ENCODE measurements at regions not wholly inside any gene's neighbourhood (a gene's known extent, or its start where the extent isn't known, plus 50 kb on each side); places are given as distances from the start of the nearest gene placed in this dataset.

DNA sequence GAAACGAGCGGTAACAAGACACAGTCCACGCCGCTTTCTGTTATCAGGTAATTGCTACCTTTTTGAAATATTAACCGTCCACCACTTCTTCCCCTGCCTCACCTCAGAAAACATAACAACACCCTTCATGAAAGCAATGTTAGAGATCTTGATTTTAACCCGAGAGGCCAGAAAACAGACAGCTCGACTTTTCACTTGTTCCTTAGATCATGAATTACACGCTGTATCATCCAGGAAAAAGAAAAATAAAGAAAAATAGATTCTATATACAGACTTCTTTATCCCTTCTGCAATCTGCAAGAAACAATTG lies 957.1 kb upstream of the SOX9 start:
- TF ChIP-seq, protein P1, sequence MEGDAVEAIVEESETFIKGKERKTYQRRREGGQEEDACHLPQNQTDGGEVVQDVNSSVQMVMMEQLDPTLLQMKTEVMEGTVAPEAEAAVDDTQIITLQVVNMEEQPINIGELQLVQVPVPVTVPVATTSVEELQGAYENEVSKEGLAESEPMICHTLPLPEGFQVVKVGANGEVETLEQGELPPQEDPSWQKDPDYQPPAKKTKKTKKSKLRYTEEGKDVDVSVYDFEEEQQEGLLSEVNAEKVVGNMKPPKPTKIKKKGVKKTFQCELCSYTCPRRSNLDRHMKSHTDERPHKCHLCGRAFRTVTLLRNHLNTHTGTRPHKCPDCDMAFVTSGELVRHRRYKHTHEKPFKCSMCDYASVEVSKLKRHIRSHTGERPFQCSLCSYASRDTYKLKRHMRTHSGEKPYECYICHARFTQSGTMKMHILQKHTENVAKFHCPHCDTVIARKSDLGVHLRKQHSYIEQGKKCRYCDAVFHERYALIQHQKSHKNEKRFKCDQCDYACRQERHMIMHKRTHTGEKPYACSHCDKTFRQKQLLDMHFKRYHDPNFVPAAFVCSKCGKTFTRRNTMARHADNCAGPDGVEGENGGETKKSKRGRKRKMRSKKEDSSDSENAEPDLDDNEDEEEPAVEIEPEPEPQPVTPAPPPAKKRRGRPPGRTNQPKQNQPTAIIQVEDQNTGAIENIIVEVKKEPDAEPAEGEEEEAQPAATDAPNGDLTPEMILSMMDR (IDR thresholded peaks at IDR 0.05; ENCODE audit: insufficient read depth, low read length), result no peak
- TF ChIP-seq POLR2AphosphoS5 (IDR thresholded peaks at IDR 0.05; ENCODE audit: low read depth) (no peak), SPI1 (IDR thresholded peaks at IDR 0.05; ENCODE audit: borderline replicate concordance, low read depth) (no peak), GABPA (IDR thresholded peaks at IDR 0.05; ENCODE audit: low read depth) (no peak)
- TF ChIP-seq, protein P2, sequence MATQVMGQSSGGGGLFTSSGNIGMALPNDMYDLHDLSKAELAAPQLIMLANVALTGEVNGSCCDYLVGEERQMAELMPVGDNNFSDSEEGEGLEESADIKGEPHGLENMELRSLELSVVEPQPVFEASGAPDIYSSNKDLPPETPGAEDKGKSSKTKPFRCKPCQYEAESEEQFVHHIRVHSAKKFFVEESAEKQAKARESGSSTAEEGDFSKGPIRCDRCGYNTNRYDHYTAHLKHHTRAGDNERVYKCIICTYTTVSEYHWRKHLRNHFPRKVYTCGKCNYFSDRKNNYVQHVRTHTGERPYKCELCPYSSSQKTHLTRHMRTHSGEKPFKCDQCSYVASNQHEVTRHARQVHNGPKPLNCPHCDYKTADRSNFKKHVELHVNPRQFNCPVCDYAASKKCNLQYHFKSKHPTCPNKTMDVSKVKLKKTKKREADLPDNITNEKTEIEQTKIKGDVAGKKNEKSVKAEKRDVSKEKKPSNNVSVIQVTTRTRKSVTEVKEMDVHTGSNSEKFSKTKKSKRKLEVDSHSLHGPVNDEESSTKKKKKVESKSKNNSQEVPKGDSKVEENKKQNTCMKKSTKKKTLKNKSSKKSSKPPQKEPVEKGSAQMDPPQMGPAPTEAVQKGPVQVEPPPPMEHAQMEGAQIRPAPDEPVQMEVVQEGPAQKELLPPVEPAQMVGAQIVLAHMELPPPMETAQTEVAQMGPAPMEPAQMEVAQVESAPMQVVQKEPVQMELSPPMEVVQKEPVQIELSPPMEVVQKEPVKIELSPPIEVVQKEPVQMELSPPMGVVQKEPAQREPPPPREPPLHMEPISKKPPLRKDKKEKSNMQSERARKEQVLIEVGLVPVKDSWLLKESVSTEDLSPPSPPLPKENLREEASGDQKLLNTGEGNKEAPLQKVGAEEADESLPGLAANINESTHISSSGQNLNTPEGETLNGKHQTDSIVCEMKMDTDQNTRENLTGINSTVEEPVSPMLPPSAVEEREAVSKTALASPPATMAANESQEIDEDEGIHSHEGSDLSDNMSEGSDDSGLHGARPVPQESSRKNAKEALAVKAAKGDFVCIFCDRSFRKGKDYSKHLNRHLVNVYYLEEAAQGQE (IDR thresholded peaks at IDR 0.05; ENCODE audit: insufficient replicate concordance, low read depth), result no peak

Measured in HL-60 (cell line).